Type B pancreatic cell (in vitro differentiated cells): ENCODE measurements at regions not wholly inside any gene's neighbourhood (a gene's known extent, or its start where the extent isn't known, plus 50 kb on each side); places are given as distances from the start of the nearest gene placed in this dataset.

Experiments
- DNase-seq: peaks from one replicate; pipeline ENCODE4 v3.0.0; 2021; ENCODE audit warnings: mixed read lengths; ENCODE audit not compliant: unreplicated experiment; ENCODE audit errors: extremely low spot score
- H3K27ac Mint-ChIP-seq: 2 replicates; pipeline ENCODE4 v1.8.0; 2021; ENCODE audit warnings: mild to moderate bottlenecking, mixed read lengths
- H3K27me3 Mint-ChIP-seq: 2 replicates; pipeline ENCODE4 v1.8.0; 2021; ENCODE audit warnings: mixed read lengths
- H3K36me3 Mint-ChIP-seq: 2 replicates; pipeline ENCODE4 v1.8.0; 2021; ENCODE audit warnings: mixed read lengths
- H3K4me1 Mint-ChIP-seq: one replicate; pipeline ENCODE4 v1.8.0; 2021; ENCODE audit warnings: mixed read lengths; ENCODE audit not compliant: unreplicated experiment
- H3K4me3 Mint-ChIP-seq: 2 replicates; pipeline ENCODE4 v1.8.0; 2021; ENCODE audit warnings: mild to moderate bottlenecking, mixed read lengths
- H3K9me3 Mint-ChIP-seq: 2 replicates; pipeline ENCODE4 v1.8.0; 2021; ENCODE audit warnings: mixed read lengths
- TF ChIP-seq, protein P1 (sequence below): fragments of 200-600 bp; sonication (generic); conservative IDR thresholded peaks from 2 replicates; pipeline ENCODE4 v1.5.0; 2021; ENCODE audit warnings: antibody characterized with exemption, mild to moderate bottlenecking

DNA sequence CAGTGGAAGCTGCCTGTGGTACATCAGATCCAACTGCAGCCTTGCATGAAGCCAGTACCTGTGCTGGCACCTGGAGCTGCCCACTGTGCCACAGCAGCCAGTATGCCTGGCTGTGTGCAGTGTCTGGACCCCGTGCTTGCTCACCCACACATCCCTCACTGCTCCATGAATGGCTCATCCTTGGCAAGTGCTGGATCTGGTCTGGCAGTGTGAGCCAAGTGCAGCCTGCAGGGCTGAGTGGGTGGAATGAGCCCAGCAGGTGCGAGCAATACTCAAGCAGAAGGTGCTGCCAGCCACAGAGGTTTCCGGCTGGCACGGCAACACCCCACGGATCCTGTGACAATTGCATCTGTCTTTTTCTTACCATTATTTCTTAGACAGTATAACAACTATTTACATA is 488.2 kb upstream of the ROBO2 start:
- no peak for DNase-seq
- no peaks in the 10 kb centered on the region for H3K9me3 Mint-ChIP-seq
- no peaks in the 10 kb centered on the region for H3K4me1 Mint-ChIP-seq
- H3K27ac Mint-ChIP-seq, result no peak overlapping the region
- H3K36me3 Mint-ChIP-seq, result no peaks in the 10 kb centered on the region
- H3K4me3 Mint-ChIP-seq, result no peak overlapping the region
- peaks cover 4% of the 10 kb centered on the region for H3K27me3 Mint-ChIP-seq
- TF ChIP-seq, protein P1, sequence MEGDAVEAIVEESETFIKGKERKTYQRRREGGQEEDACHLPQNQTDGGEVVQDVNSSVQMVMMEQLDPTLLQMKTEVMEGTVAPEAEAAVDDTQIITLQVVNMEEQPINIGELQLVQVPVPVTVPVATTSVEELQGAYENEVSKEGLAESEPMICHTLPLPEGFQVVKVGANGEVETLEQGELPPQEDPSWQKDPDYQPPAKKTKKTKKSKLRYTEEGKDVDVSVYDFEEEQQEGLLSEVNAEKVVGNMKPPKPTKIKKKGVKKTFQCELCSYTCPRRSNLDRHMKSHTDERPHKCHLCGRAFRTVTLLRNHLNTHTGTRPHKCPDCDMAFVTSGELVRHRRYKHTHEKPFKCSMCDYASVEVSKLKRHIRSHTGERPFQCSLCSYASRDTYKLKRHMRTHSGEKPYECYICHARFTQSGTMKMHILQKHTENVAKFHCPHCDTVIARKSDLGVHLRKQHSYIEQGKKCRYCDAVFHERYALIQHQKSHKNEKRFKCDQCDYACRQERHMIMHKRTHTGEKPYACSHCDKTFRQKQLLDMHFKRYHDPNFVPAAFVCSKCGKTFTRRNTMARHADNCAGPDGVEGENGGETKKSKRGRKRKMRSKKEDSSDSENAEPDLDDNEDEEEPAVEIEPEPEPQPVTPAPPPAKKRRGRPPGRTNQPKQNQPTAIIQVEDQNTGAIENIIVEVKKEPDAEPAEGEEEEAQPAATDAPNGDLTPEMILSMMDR, result no peak

DNA sequence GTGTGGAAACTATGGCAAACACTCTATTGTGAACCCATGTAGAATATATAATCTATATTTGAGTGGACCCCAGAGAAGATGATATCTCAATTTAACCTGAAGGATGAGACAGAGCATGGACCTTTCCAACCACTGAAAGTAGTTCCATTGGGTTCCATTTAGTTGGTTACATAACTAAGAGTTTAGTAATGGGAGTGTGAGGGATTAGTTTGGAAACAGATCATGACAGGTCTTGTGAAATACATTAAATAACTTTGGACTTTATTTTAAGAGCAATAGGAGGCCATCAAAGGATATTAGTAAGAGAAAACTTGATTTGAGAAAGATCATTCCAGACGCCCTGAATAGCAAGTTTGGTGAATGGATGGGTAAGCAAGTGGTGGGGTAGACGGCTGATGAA is 487.2 kb upstream of the ROBO2 start:
- Mint-ChIP-seq H3K9me3 (no peaks in the 10 kb centered on the region), H3K4me1 (no peaks in the 10 kb centered on the region), H3K36me3 (no peaks in the 10 kb centered on the region), H3K4me3 (no peak overlapping the region), H3K27ac (no peak overlapping the region), H3K27me3 (peaks cover 4% of the 10 kb centered on the region)
- DNase-seq, result no peak
- TF ChIP-seq, protein P1, result no peak

- Mint-ChIP-seq H3K4me1 (no peaks in the 10 kb centered on the region), H3K9me3 (no peaks in the 10 kb centered on the region)
Observed at GRCh38 chr3:76554707-76555106, 485.2 kb upstream of the ROBO2 start.

GRCh38 chr3:76561494-76562236 is 478.2 kb upstream of the ROBO2 start:
- no peak overlapping the region for H3K4me3 Mint-ChIP-seq
- no peaks in the 10 kb centered on the region for H3K27me3 Mint-ChIP-seq
- DNase-seq, result no peak

More at GRCh38 chr3:76554707-76555106, 485.2 kb upstream of the ROBO2 start:
- Mint-ChIP-seq H3K27ac (no peak overlapping the region), H3K36me3 (no peaks in the 10 kb centered on the region), H3K27me3 (peaks cover 4% of the 10 kb centered on the region), H3K4me3 (no peak overlapping the region)
- TF ChIP-seq, protein P1, result no peak
- DNase-seq, result no peak

DNA sequence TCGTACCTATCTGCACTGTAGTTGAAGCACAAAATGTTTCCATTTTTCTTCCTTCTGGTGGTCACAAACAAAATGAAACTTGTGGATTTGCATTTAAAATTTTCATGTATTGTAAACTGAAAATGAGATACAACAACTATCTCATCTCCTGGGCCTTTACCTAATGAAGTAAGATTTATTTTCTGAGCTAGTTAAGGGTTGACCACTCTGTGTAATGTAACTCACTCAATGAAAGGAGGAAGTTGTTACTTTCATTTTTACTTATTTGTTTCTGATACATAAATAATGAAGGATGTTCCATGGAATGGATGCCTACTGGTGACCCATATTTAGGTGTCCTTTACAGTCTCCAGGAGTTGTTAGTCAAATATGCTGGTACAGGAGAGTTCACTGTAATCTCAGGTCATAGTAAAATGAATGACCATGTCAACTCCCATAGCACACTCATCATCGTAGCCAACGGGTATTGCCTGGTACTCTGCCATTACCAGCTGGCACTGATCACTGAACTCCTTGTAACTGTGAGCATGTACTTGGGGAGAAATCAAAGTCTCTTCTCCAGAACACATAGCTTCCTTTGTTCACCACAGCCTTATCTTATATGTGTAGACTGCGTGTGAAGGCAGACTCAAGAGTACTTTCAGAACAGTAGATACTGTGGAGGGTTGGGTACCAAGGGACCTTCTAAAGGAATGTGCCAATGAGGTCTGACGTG is 474.2 kb upstream of the ROBO2 start:
- H3K4me3 Mint-ChIP-seq, result no peak overlapping the region
- no peaks in the 10 kb centered on the region for H3K9me3 Mint-ChIP-seq
- TF ChIP-seq, protein P1, result no peak
- H3K27ac Mint-ChIP-seq, result no peak overlapping the region
- no peak for DNase-seq
- no peaks in the 10 kb centered on the region for H3K36me3 Mint-ChIP-seq
- H3K4me1 Mint-ChIP-seq, result no peaks in the 10 kb centered on the region
- H3K27me3 Mint-ChIP-seq, result no peaks in the 10 kb centered on the region

More at GRCh38 chr3:76561494-76562236, 478.2 kb upstream of the ROBO2 start:
- Mint-ChIP-seq H3K36me3 (no peaks in the 10 kb centered on the region), H3K27ac (no peak overlapping the region), H3K9me3 (no peaks in the 10 kb centered on the region), H3K4me1 (no peaks in the 10 kb centered on the region)
- TF ChIP-seq, protein P1, result no peak
